Activated naive CD4-positive, alpha-beta T cell treated with anti-CD3 and anti-CD28 coated beads, Interleukin-2, amount 50 U/mL, for 72 hours (primary cell): ENCODE measurements at regions not wholly inside any gene's neighbourhood (a gene's known extent, or its start where the extent isn't known, plus 50 kb on each side); places are given as distances from the start of the nearest gene placed in this dataset.
"Not testable (repeated sequence)": the region's sequence is repeated elsewhere in the genome, so short reads cannot be mapped to it uniquely, and the experiment has no call there.

Experiments
- ATAC-seq, 2 donors: fragments of 150-1000 bp; cut with Tn5 transposase; 2 replicates each; pipeline ENCODE4 v1.10.0; 2021; ENCODE audit warnings: mild to moderate bottlenecking in 2 of 2, moderate library complexity in 2 of 2
- DNase-seq, 2 donors: peaks; one replicate each; pipeline ENCODE4 v3.0.0; 2021 to 2022; ENCODE audit warnings: low spot score in 2 of 2
- H3K27ac Mint-ChIP-seq, 2 donors: one replicate each; pipeline ENCODE4 v1.8.0; 2022; ENCODE audit warnings: mild to moderate bottlenecking in 2 of 2, mixed read lengths in 2 of 2
- H3K36me3 Mint-ChIP-seq, 2 donors: one replicate each; pipeline ENCODE4 v1.8.0; 2022; ENCODE audit warnings: mixed read lengths in 2 of 2
- H3K9me3 Mint-ChIP-seq, 2 donors: one replicate each; pipeline ENCODE4 v1.8.0; 2022; ENCODE audit warnings: mixed read lengths in 2 of 2

DNA sequence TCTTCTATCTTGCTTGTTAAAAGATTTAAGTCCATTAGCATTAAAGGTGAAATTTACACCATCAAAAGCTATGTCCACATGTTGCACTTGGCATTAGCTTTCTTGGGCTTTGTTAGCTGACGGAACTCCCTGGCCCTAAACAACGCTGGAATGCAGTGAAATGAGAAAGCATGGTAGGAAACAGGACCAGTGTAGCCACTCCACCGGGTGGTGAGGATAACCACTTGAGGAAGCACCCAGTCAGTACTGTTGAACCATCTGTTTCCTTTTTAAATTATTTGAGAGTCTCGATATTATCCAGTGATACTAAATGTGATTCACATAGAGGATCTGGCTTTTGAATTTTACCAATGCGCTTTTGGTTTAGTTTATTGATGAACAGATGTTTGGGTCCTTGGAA lies 374.9 kb upstream of the NOX3 start:
- DNase-seq, result no peak
- Mint-ChIP-seq H3K36me3 (no peaks in the 10 kb centered on the region), H3K27ac (no peak overlapping the region), H3K9me3 (no peaks in the 10 kb centered on the region)
- no peak for ATAC-seq

DNA sequence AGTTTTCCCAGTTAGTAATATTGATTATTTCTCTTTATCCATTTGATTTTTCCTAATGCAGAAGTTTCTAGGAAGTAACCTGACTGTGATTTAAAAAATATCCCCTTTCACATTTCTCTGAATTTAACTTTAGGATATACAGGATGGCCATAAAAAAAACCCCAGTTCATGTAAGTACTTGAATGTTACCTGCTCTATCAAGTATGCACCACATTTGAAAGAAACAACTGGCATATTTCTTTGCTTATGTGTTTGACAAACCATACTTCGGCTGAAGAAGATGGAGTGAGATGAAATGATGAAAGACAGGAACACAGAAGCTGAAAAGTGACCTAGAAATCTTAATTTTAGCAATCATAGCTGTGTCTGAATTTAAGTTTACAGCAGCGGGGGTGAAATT lies 374.0 kb upstream of the NOX3 start:
- no peak for ATAC-seq
- Mint-ChIP-seq H3K9me3 (no peaks in the 10 kb centered on the region), H3K27ac (no peak overlapping the region), H3K36me3 (no peaks in the 10 kb centered on the region)
- DNase-seq, result no peak

DNA sequence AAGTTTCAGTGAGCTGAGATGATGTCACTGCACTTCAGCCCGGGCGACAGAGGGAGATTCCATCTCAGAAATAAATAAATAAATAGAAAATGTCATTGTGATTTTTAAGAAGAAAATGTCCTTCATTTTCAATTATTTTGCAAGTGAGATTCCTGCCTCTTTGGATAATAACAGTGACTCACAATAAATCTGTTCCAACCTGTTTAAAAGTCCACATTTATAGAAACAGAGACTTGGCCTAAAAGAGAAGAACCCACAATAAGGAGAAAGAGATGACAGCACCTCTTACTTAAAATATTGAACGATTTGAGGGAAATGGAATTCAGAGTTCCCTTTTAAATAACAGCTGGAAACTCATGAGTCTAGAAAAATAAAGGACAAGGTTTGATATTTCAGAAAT lies 373.4 kb upstream of the NOX3 start:
- Mint-ChIP-seq H3K36me3 (no peaks in the 10 kb centered on the region), H3K9me3 (no peaks in the 10 kb centered on the region), H3K27ac (no peak overlapping the region)
- DNase-seq (no peak), ATAC-seq (no peak)

DNA sequence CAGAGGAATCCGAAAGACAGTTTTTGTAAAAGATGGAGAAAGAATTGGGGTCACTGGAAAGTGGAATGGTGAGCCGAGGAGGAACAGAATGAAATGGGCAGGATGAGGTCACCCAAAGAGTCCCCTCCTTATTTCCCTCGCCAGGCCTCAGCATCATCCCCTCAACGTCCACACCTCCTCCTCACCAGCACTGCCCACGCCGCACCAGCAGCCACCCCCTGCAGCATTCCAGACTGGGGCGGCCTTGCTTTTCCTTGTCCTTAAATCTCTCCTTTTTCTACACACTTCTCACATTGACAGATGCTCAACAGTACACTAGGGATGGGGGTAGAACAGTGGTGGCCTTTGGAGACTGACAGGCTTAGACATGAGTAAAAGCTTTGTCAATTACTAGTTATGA lies 363.1 kb upstream of the NOX3 start:
- Mint-ChIP-seq H3K36me3 (no peaks in the 10 kb centered on the region), H3K27ac (peak overlapping the region in 1 of 2 donors; percentile 51), H3K9me3 (peaks cover 0 to 5% of the 10 kb centered on the region in 2 donors)
- DNase-seq, result no peak
- ATAC-seq, result no peak

DNA sequence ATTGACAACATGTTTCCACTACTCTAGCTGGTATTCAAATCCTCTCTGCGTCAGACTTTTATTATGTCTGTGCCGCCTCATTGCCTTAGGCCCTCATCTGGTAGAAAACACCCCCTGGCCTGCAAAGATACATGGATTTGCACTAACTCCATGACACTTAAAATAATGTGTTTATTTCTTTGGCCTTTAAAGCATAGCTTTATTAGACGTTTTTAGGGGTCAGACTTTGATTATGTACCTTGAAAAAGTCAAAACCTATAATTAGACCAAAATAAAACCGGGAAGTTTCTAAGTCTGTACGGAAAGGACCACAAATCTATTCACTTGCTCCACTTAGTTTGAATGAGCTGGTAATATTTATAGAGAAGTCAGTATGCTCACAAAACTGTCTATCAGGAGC lies 357.9 kb upstream of the NOX3 start:
- ATAC-seq, result no peak
- H3K36me3 Mint-ChIP-seq, result no peaks in the 10 kb centered on the region
- no peak for DNase-seq
- no peaks in the 10 kb centered on the region for H3K9me3 Mint-ChIP-seq
- no peak overlapping the region for H3K27ac Mint-ChIP-seq

DNA sequence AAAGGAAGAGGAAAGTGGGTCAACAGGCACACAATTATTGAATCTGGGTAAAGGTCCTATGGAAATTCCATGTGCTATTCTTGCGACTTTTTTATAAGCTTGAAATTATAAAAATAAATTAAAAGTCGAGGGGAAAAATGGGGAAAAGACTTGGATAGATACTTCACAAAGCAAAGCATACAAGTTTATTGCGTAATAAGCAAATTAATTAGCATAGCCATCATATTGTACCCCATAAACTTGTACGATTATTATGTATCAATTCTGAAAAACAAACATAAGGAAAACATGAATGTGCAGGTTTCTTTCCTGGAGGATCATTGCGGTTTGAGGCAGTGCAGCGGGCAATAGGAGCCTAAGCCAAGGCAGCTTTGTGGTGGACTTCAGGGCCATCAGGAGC lies 351.6 kb upstream of the NOX3 start:
- DNase-seq, result no peak
- no peaks in the 10 kb centered on the region for H3K36me3 Mint-ChIP-seq
- no peaks in the 10 kb centered on the region for H3K9me3 Mint-ChIP-seq
- ATAC-seq, result no peak
- no peak overlapping the region for H3K27ac Mint-ChIP-seq

DNA sequence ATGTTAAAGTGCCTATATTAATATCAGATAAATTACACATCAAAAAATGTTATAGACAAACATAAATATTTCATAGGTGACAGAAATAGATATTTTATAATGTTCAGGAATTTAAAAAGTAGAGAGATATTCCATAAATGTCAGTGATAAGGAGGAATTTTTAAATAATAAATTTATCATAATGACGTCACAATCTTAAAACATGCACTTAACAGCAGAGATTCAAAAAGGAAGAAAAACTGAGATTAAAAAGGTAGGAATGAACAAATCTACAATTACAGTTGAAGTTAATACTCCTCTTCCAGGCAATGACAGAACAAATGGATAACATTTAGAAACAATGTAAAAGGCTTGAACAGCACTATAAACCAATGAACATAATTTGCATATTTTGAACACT lies 345.4 kb upstream of the NOX3 start:
- ATAC-seq (no peak), DNase-seq (no peak)
- Mint-ChIP-seq H3K27ac (no peak overlapping the region), H3K36me3 (no peaks in the 10 kb centered on the region), H3K9me3 (peaks cover 0 to 7% of the 10 kb centered on the region in 2 donors)

DNA sequence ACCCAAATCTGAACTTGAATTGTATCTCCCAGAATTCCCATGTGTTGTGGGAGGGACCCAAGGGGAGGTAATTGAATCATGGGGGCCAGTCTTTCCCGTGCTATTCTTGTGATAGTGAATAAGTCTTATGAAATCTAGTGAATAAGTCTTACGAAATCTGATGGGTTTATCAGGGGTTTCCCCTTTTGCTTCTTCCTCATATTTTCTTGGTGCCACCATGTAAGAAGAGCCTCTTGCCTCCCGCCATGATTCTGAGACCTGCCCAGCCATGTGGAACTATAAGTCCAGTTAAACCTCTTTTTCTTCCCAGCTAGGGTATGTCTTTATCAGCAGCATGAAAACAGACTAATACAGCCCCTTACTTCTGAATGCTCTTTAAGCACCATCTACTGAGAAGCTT lies 343.2 kb upstream of the NOX3 start:
- H3K9me3 Mint-ChIP-seq, H3K27ac Mint-ChIP-seq, DNase-seq, H3K36me3 Mint-ChIP-seq, ATAC-seq: not testable (repeated sequence)

DNA sequence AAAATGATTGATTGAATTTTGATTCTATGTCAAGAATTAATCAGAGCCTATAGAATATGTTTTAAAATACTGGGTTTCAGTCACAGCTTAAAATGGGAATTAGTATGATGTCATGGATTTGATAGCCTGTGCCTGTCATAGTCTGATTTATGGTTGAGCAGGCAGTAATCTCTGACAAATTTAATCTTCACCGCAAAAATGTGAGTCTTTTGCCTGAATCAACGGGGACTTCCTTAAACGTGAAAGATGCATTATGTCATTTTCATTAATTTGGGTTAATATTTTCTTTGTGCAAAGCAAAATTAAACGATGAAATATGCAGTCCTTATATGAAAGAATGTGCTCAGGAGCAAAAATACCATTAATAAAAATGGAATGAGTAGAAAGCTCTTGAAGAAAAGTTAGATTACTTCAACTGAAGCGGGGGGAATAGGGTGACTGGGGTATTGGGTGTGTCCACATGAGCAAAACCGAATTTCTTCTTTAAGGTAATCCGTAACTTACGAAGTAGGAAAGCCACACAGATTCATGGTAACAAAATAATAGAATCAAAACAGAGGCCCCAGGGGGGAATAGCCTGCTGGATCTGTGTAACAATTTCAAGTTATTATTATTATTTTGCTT lies 339.6 kb upstream of the NOX3 start:
- H3K9me3 Mint-ChIP-seq, result peaks cover 0 to 7% of the 10 kb centered on the region in 2 donors
- no peak overlapping the region for H3K27ac Mint-ChIP-seq
- no peak for ATAC-seq
- DNase-seq, result no peak
- H3K36me3 Mint-ChIP-seq, result no peaks in the 10 kb centered on the region

DNA sequence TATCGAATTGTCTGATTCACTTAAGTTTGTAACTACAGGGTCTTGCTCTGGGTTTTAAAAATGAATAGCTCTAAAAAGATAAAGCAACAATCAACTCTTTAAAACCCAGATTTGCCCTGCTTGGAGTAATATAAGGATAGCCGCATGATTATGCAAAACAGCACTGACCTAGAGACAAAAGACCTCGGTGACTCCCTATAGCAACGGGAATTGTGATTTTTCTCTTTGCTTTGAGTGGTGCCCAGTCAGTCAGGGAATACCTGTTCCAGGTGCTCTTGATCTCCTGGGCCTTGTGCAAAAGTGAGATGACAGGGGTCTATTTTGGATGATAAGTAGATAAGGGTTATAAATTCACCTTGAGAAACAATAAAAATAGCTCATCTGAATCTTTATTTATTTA lies 336.3 kb upstream of the NOX3 start:
- Mint-ChIP-seq H3K36me3 (no peaks in the 10 kb centered on the region), H3K27ac (no peak overlapping the region), H3K9me3 (peaks cover 0 to 8% of the 10 kb centered on the region in 2 donors)
- DNase-seq (no peak), ATAC-seq (no peak)

DNA sequence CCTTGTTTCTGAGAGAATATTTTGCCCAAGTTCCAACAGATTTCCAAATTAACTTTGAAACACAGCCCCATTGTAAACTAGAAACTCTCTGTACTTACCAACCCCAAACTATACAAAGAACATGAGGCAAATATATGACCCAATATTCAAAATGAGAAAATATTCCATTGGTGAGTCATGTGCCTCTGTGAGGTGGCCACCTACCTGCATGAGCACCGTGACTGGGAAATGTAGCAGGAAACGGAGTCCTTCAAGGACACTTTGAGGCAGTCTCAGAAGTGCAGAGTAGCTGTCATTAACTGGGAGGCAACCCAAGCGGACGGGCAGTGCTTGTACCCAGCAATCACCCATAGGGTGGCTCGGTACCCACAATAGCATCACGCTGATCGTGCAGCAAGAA lies 335.5 kb upstream of the NOX3 start:
- Mint-ChIP-seq H3K9me3 (peaks cover 0 to 10% of the 10 kb centered on the region in 2 donors), H3K36me3 (no peaks in the 10 kb centered on the region), H3K27ac (no peak overlapping the region)
- ATAC-seq, result no peak
- DNase-seq, result no peak

DNA sequence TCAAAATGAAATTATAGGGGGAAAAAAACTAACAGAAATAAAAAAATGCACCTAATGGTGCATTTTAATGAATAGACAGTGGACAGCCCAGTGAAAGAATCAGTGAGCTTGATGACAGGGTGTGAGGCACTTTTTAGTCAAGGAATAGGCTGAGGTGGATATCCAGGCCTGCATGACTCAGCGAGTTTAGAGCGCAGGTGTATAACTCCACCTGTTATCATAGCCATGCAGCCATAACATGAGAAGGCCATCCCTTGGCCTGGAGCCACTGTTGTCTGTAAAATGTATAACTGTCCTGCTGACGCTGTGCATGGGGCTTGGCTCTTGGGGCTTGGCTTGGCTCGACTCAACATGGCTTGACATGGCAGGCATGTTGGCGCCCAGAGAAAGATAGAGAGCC lies 331.5 kb upstream of the NOX3 start:
- H3K27ac Mint-ChIP-seq, result no peak overlapping the region
- peaks cover 0 to 10% of the 10 kb centered on the region in 2 donors for H3K9me3 Mint-ChIP-seq
- H3K36me3 Mint-ChIP-seq, result no peaks in the 10 kb centered on the region
- DNase-seq (no peak), ATAC-seq (no peak)

DNA sequence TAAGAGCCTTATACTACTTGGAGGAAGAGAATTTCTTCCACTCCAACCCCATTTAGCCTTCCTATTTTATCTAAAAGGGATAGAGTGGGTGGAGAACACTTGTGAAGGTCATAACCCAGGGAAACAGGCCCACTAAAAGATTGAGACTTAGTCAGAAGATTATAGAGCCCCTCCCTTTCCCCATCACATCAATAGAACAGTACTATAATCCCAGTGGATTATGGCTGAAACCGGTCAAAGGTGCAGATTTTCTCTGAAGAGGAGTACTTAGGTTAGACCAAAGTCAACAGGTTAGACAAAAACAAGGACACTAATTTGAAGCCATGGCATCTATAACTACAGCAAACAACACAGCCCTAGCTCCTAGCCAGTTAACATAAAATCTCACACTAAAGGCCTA lies 330.9 kb upstream of the NOX3 start:
- DNase-seq (no peak), ATAC-seq (no peak)
- Mint-ChIP-seq H3K36me3 (no peaks in the 10 kb centered on the region), H3K27ac (no peak overlapping the region), H3K9me3 (peaks cover 0 to 10% of the 10 kb centered on the region in 2 donors)

DNA sequence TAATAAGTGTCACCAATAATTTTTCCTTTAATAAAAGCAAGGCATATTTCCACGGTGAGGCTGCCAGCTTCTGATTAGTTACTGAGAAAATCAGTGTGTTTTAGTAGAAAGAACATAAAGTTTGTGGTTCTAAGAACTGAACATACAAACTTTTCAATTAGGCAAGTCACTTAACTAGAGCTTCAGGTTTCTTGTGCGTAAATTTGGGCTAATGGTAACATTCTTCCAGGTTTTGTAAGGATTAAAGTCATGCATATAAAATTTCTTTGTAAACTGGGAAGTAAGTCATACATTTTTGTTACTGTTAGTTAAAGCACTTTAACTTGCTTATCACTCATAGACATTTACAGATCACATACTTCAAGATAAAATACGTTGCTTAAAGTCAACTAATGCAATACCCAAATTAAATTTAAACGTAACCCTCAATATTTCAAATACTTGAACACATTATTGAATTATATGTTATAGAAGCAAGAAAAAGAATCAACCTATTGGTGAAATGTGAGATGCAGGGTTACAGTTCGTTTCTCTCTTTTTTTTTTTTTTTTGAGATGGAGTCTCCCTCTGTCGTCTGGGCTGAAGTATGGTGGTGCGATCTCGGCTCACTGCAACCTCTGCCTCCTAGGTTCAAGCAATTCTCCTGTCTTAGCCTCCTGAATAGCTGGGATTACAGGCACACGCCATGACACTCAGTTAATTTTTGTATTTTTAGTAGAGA lies 327.3 kb upstream of the NOX3 start:
- DNase-seq (no peak), ATAC-seq (no peak)
- H3K36me3 Mint-ChIP-seq, result no peaks in the 10 kb centered on the region
- no peak overlapping the region for H3K27ac Mint-ChIP-seq
- peaks cover 0 to 10% of the 10 kb centered on the region in 2 donors for H3K9me3 Mint-ChIP-seq

DNA sequence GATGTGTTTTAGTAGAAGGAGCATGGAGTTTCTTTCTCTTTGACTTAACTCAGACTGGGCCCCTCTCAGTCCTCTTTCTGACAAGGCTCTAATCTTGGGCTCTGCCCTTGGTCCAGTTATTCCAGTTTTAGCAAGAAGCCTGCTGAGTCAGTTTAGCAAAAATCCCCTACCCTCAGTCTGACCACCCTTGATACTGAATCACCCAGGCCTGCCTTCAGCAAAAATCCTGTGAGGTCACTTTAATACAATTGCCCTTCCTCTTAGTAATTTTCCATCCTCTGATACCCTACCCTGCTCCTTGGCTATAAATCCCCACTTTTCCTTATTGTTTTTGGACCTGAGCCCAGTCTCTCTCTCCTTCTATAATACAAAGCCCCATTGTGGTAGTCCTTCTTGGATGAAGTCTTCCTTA lies 326.7 kb upstream of the NOX3 start:
- ATAC-seq (no peak), DNase-seq (no peak)
- Mint-ChIP-seq H3K36me3 (no peaks in the 10 kb centered on the region), H3K9me3 (peaks cover 0 to 7% of the 10 kb centered on the region in 2 donors), H3K27ac (no peak overlapping the region)

DNA sequence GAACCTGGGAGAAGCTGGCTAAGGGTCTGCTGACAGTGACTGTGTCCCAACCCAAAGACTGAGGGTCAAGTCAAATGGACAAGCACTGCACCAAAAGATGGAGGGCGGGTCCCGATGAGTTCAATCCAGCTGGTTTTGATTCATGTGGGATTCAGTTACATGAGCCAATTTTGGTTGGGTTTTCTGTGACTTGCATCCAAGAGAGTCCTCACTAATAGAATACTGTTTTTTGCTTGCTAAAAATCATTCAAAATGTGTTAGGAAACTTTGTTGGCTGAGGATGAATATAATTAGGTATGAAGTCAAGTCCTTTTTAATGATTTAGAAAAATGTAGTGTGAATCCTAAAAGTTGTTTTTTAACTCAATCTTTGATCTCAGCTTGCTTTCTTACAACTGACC lies 323.8 kb upstream of the NOX3 start:
- H3K36me3 Mint-ChIP-seq, result peaks cover 0 to under 1% of the 10 kb centered on the region in 2 donors
- H3K9me3 Mint-ChIP-seq, result peaks cover 0 to 4% of the 10 kb centered on the region in 2 donors
- no peak overlapping the region for H3K27ac Mint-ChIP-seq
- no peak for ATAC-seq
- no peak for DNase-seq

DNA sequence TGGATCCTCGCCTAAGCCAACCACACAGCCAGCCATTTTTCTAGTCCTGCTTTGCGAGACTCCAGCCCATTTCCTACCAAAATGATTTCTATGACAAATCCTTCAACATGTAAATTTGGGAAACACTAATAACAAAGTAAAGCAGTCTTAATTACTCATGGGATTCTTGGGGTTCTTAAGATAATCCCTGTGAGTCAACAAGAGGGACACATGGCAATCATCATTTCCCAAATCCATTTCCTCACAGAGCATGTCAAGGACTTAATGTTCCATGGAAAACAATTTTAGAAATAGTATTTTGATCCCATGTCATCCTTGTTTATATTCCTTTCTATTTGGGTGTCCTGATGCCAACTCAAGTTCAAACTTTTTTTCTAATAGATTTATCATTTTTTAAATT lies 322.7 kb upstream of the NOX3 start:
- peaks cover 3 to 15% of the 10 kb centered on the region in 2 donors for H3K9me3 Mint-ChIP-seq
- H3K36me3 Mint-ChIP-seq, result peaks cover 0 to 9% of the 10 kb centered on the region in 2 donors
- ATAC-seq (no peak), DNase-seq (no peak)
- no peak overlapping the region for H3K27ac Mint-ChIP-seq

DNA sequence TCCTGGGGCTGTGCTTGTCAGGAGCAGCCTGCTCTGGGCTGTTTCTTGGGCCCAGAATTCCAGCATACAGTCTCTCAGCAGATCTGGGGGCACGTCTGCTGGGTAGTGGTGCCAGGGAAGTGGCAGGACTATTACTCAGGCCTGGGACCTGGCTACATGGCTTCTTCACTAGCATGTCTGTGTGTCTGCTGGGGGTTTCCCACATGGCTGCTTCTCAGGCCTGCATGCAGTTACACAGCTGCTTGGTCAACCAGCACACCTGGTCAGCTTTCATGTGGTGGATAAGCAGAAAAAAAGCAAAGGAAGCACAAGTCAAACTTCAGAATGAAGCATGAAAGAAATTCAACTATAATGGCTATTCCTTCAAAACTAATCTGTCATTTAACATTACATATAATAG lies 316.2 kb upstream of the NOX3 start:
- no peak overlapping the region for H3K27ac Mint-ChIP-seq
- DNase-seq, result no peak
- peaks cover 5 to 9% of the 10 kb centered on the region in 2 donors for H3K36me3 Mint-ChIP-seq
- no peak for ATAC-seq
- peaks cover 15 to 33% of the 10 kb centered on the region in 2 donors for H3K9me3 Mint-ChIP-seq
